Epithelial cell of proximal tubule (primary cell): ENCODE measurements at regions not wholly inside any gene's neighbourhood (a gene's known extent, or its start where the extent isn't known, plus 50 kb on each side); places are given as distances from the start of the nearest gene placed in this dataset.
"Not testable (repeated sequence)": the region's sequence is repeated elsewhere in the genome, so short reads cannot be mapped to it uniquely, and the experiment has no call there.

Source experiments
- DNase-seq: peaks from one replicate; pipeline ENCODE4 v3.0.0-alpha.2; 2011; ENCODE audit warnings: low read depth
- H3K4me3 ChIP-seq: 2 replicates; pipeline ENCODE4 v1.5.1; 2011; ENCODE audit warnings: low read depth, mild to moderate bottlenecking, low read length
- CTCF ChIP-seq: conservative IDR thresholded peaks from 2 replicates; pipeline ENCODE4 v1.5.1; 2012; ENCODE audit warnings: low read depth, mild to moderate bottlenecking, low read length

- DNase-seq, result no peak
- H3K4me3 ChIP-seq, result no peak overlapping the region
- TF ChIP-seq CTCF, result no peak
Measured at GRCh38 chr22:26768952-26769351, 111.6 kb downstream of the MIAT start.

- no peak for DNase-seq
- TF ChIP-seq CTCF, result no peak
- no peak overlapping the region for H3K4me3 ChIP-seq
Measured at GRCh38 chr22:26769663-26770062, 112.3 kb downstream of the MIAT start.

GRCh38 chr22:26770624-26771023 is 113.2 kb downstream of the MIAT start:
- no peak for DNase-seq

GRCh38 chr22:26773054-26773453 is 115.7 kb downstream of the MIAT start:
- H3K4me3 ChIP-seq, DNase-seq: not testable (repeated sequence)

More at GRCh38 chr22:26770624-26771023, 113.2 kb downstream of the MIAT start:
- TF ChIP-seq CTCF, result no peak
- H3K4me3 ChIP-seq, result no peak overlapping the region

- no peak for DNase-seq
- H3K4me3 ChIP-seq, result no peak overlapping the region
- TF ChIP-seq CTCF, result no peak
Measured at GRCh38 chr22:26775394-26775793, 118.0 kb downstream of the MIAT start.

GRCh38 chr22:26777156-26777801 is 119.9 kb downstream of the MIAT start:
- no peak overlapping the region for H3K4me3 ChIP-seq
- TF ChIP-seq CTCF, result no peak
- no peak for DNase-seq

- TF ChIP-seq CTCF, result no peak
- DNase-seq, result no peak
- H3K4me3 ChIP-seq, result no peak overlapping the region
Measured at GRCh38 chr22:26778372-26778771, 121.0 kb downstream of the MIAT start.

- H3K4me3 ChIP-seq, result no peak overlapping the region
- TF ChIP-seq CTCF, result no peak
- no peak for DNase-seq
Measured at GRCh38 chr22:26779108-26779507, 121.7 kb downstream of the MIAT start.
